ENCODE measurements at regions not wholly inside any gene's neighbourhood (a gene's known extent, or its start where the extent isn't known, plus 50 kb on each side); places are given as distances from the start of the nearest gene placed in this dataset.

- H3K4me1 ChIP-seq (ENCODE audit: insufficient read depth, low read length): no peaks in the 10 kb centered on the region
- 20% methylated on average over 3 of the region's 3 CpGs for WGBS (ENCODE audit: low lambda C conversion rate)
- no peak overlapping the region for H3K4me3 ChIP-seq (replicated peaks in 1 of 3; ENCODE audit: insufficient read depth in 1 of 3, low read depth in 2 of 3, low read length in 3 of 3)
- ATAC-seq (no peak), FAIRE-seq (no peak), DNase-seq (ENCODE audit: low spot score) (no peak)
- ChIA-PET CTCF (ENCODE audit: low intra/inter-chr PET ratio, low total read pairs) (no interaction called here), POLR2A (no interaction called here)
- H3K27ac ChIP-seq (ENCODE audit: extremely low read length, insufficient read depth, low read length): no peak overlapping the region
- H3K9ac ChIP-seq (ENCODE audit: insufficient read depth, low read depth, low read length): no peak overlapping the region
- no peaks in the 10 kb centered on the region for H3K27me3 ChIP-seq (ENCODE audit: control insufficient read depth in 1 of 2, insufficient read depth in 2 of 2, low read length in 2 of 2)
- in situ Hi-C loops (cut with HindIII; ENCODE audit: extremely low pct_ligation_motif_present, low pct_unique_long_range_greater_than_20kb): no loop called here
- intact Hi-C loops (cut with micrococcal nuclease; ENCODE audit: unreplicated experiment): no loop called here
- no peak overlapping the region for H2AFZ ChIP-seq (ENCODE audit: low read length)
- H3K36me3 ChIP-seq (replicated peaks in 1 of 2; ENCODE audit: control insufficient read depth in 1 of 2, insufficient read depth in 2 of 2, low read length in 2 of 2): no peaks in the 10 kb centered on the region
- no TSS peak for BruUV-seq (replicated peaks)
- H3K9me3 ChIP-seq (ENCODE audit: low read length): peaks cover 76% of the 10 kb centered on the region
- no peak for TF ChIP-seq ZBTB7B (CRISPR knock-in tag; IDR thresholded peaks at IDR 0.05)
- no peak for TF ChIP-seq ZNF451 (CRISPR knock-in tag; IDR thresholded peaks at IDR 0.05)
- TF ChIP-seq ZBTB43 (CRISPR knock-in tag; conservative IDR thresholded peaks at IDR 0.05): no peak
- TF ChIP-seq DDIT3 (CRISPR knock-in tag; IDR thresholded peaks at IDR 0.05): no peak
- no peak for TF ChIP-seq TRAFD1 (CRISPR knock-in tag; IDR thresholded peaks at IDR 0.05; ENCODE audit: borderline replicate concordance)
- no peak for TF ChIP-seq ARNT2 (CRISPR knock-in tag; IDR thresholded peaks at IDR 0.05; ENCODE audit: low read depth)
- TF ChIP-seq HNRNPH1 (optimal IDR thresholded peaks at IDR 0.05; ENCODE audit: low read depth, low read length): no peak
- TF ChIP-seq ZNF33B (CRISPR knock-in tag; IDR thresholded peaks at IDR 0.05): no peak
- TF ChIP-seq ZBTB8A (CRISPR knock-in tag; IDR thresholded peaks at IDR 0.05; ENCODE audit: borderline replicate concordance, low read depth): no peak
- no peak for TF ChIP-seq ZNF580 (CRISPR knock-in tag; IDR thresholded peaks at IDR 0.05; ENCODE audit: borderline replicate concordance, low read depth)
- TF ChIP-seq ZNF274 (CRISPR knock-in tag; IDR thresholded peaks at IDR 0.05): no peak
- TF ChIP-seq EZH2 (conservative IDR thresholded peaks at IDR 0.05; ENCODE audit: low read depth, low read length): no peak
- no peaks in the 10 kb centered on the region for H4K20me1 ChIP-seq (ENCODE audit: insufficient read depth, low read length)
- H3K79me2 ChIP-seq (ENCODE audit: insufficient read depth, low read length): no peaks in the 10 kb centered on the region
- no peak overlapping the region for H3K4me2 ChIP-seq (ENCODE audit: low read depth, low read length)
Measured at GRCh38 chr14:97903821-97904220, 1106.6 kb downstream of the VRK1 start.

All from HepG2 (cell line).